Erythroblast (primary cell): ENCODE measurements at regions not wholly inside any gene's neighbourhood (a gene's known extent, or its start where the extent isn't known, plus 50 kb on each side); places are given as distances from the start of the nearest gene placed in this dataset.
"Not testable (repeated sequence)": the region's sequence is repeated elsewhere in the genome, so short reads cannot be mapped to it uniquely, and the experiment has no call there.

Experiments
- DNase-seq, 2 experiments: peaks; one replicate each; lab custom pipeline; 2025; lab: John Stamatoyannopoulos, UW
- GATA1 ChIP-seq: IDR thresholded peaks from 2 replicates; pipeline ENCODE4 v1.6.1; 2011; ENCODE audit warnings: low read depth, mild to moderate bottlenecking, control low read depth, low read length, moderate library complexity
- POLR2A ChIP-seq: IDR thresholded peaks from 2 replicates; pipeline ENCODE4 v1.6.1; 2011; ENCODE audit warnings: mild to moderate bottlenecking, low read length

GRCh38 chr5:104024538-104024937 is 461.9 kb upstream of the NUDT12 start:
- DNase-seq, result no peak
- TF ChIP-seq POLR2A, result no peak
- TF ChIP-seq GATA1, result no peak

GRCh38 chr5:104023739-104024138 is 461.1 kb upstream of the NUDT12 start:
- TF ChIP-seq POLR2A, result no peak
- TF ChIP-seq GATA1, result no peak
- no peak for DNase-seq

DNA sequence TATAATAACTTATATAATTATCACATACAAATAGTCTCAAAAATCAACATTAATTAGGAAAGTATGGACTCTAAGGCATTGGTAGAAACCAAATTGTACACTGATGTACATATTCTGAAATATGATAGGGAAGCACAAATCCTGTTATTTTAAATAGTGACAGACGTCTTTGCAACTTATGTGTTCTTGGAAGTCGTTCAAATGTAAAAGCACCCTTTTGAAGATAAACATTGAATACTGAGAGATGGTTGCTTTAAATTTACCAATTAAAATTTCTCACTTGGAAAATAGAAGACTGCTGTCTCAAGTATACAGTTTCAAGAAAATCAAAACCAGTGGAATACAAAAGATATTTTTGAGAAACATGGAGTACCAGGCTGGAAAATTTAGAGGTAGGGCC is 457.4 kb upstream of the NUDT12 start:
- no peak for DNase-seq

DNA sequence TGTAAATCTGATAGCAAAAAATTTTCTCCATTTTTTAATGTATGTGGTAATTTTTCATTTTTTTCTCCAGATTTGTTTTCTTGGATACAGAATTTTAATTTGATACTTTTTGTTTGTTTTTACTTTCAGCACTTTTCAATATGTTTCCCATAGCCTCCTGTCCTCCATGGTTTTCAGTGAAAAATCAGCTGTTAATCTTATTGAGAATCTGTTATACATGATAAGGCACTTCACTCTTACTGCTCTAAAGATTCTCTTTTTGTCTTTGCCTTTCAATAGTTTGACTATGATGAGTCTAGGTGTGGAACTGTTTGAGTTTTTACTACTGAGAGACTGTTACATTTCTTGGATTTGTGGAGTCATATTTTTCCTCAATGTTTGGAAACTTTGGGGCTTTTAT is 455.7 kb upstream of the NUDT12 start:
- TF ChIP-seq POLR2A (no peak), GATA1 (no peak)
- DNase-seq, result no peak

More for the DNA sequence above, 457.4 kb upstream of the NUDT12 start:
- TF ChIP-seq GATA1, result no peak
- TF ChIP-seq POLR2A, result no peak

DNA sequence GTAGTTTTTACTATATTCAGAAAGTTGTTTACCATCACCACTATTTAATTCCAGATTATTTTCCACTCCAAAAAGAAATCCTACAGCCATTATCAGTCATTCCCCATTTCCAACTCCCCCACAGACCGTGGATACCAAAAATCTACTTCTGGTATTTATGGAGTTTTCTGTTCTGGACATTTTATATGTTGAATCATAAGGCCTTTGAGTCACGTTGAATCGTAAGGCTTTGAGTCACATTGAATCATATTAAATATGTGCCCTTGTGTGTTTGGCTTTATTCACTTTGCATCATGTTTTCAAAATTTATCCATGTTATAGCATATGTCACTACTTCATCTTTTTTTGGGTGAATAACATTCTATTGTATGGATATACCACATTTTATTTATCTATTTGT is 454.1 kb upstream of the NUDT12 start:
- TF ChIP-seq GATA1 (no peak), POLR2A (no peak)

DNA sequence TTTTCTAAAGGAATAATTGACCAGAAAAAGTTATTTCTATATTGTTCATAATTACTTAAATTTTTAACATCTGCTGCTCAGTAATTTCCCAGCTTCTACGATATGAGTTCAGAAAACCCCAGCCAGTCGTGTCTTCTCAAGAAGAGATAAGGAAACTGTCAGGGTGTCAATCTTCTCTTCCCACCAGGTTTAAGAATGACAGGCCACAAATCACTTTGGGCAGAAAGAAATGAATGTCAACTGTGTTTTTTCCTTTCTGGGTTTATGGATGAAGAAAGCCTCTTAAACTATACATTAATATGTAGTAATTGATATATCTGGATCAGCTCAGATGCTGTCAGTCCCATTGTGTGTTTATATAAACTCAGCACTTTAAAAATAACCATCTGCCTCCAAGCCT is 453.2 kb upstream of the NUDT12 start:
- TF ChIP-seq GATA1 (no peak), POLR2A (no peak)

More for the DNA sequence above, 454.1 kb upstream of the NUDT12 start:
- DNase-seq, result no peak

DNA sequence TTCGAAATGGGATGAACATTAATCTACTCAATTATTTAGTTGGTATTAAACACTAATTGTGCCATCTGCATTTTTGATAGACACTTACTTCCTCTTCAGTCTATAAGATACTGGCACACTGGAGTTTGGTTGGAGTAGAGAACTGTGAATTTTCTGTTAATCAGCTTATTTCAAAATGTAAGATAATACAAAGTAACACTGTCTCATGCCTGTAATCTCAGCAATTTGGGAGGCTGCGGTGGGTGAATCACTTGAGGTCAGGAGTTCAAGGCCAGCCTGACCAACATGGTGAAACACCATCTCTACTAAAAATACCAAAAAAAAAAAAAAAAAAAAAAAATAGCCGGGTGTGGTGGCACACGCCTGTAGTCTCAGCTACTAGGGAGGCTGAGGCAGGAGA is 440.2 kb upstream of the NUDT12 start:
- DNase-seq, result not testable (repeated sequence)

More for the DNA sequence above, 453.2 kb upstream of the NUDT12 start:
- no peak for DNase-seq

DNA sequence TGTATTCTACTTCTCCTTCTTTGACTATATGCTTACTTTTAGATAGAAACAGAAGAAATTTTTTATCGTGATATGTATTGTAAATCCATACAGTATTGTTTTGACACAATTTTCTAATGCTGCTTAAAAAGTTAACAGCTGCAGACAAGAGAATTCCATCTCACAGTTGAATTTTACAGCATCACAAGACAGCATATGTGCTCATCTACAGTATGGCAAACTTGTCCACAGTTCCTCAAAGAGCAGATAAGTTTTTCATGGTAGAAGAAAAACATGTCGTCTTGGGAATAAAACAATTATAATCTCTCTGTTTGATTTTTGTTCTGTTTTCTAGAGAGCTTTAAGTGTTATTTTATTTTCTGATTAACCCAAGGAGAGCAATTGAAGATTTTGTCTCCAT is 438.5 kb upstream of the NUDT12 start:
- TF ChIP-seq POLR2A (no peak), GATA1 (no peak)

GRCh38 chr5:103993031-103993430 is 430.4 kb upstream of the NUDT12 start:
- no peak for DNase-seq
- no peak for TF ChIP-seq POLR2A
- TF ChIP-seq GATA1, result no peak

More for the DNA sequence above, 438.5 kb upstream of the NUDT12 start:
- DNase-seq, result no peak

DNA sequence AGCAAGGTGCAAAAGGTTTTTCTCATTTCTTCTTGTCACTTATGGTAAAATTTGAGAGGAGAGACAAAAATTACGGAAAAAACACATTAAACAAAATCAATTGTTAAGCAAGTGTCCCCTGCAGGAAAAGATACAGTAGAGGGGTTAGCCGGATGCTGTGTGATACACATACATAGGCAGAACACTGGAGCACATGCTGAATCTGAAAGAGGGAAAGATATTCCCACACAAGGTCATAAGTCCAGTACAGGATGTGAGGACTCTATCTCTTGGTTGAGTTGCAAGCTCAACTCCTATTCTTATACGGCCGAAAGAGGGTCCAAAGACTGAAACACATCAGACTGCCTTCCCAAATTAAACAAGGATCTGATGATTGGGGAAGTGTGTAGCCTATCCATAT is 427.5 kb upstream of the NUDT12 start:
- TF ChIP-seq GATA1, result no peak
- no peak for TF ChIP-seq POLR2A
- no peak for DNase-seq

DNA sequence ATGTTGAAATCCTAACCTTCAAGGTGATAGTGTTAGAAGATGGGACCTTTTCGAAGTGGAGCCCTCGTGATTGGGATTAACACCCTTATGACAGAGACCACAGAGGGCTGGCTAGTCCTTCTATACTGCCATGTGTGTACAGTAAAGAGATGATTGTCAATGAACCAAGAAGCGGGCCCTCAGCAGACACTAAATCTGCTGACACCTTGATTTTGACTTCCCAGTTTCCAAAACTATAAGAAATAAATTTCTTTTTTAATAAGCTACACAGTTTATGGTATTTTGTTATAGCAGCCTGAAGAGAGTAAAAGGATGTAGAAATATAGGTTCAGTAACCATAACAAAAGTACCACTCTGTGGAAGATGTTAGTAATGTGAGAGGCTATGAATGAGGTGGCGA is 419.0 kb upstream of the NUDT12 start:
- no peak for DNase-seq
- TF ChIP-seq POLR2A (no peak), GATA1 (no peak)

- no peak for DNase-seq
- no peak for TF ChIP-seq POLR2A
- TF ChIP-seq GATA1, result no peak
These were observed 411.1 kb upstream of the NUDT12 start for GRCh38 chr5:103973669-103974068.

DNA sequence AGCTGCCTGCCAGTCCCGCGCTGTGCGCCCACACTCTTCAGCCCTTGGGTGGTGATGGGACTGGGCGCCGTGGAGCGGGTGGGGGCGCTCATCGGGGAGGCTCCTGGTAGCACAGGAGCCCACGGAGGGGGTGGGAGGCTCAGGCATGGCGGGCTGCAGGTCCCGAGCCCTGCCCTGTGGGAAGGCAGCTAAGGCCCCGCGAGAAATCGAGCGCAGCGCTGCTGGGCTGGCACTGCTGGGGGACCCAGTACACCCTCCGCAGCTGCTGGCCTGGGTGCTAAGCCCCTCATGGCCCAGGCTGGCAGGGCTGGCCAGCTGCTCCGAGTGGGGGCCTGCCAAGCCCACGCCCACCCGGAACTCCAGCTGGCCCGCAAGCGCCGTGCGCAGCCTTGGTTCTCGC is 403.7 kb upstream of the NUDT12 start:
- not testable (repeated sequence) for DNase-seq

- no peak for DNase-seq
- TF ChIP-seq POLR2A (no peak), GATA1 (no peak)
These were observed 399.4 kb upstream of the NUDT12 start for GRCh38 chr5:103962023-103962422.

- no peak for TF ChIP-seq GATA1
- TF ChIP-seq POLR2A, result no peak
These were observed 391.2 kb upstream of the NUDT12 start for GRCh38 chr5:103953601-103954382.

More at GRCh38 chr5:103953601-103954382, 391.2 kb upstream of the NUDT12 start:
- no peak for DNase-seq
